ENCODE measurements at regions not wholly inside any gene's neighbourhood (a gene's known extent, or its start where the extent isn't known, plus 50 kb on each side); places are given as distances from the start of the nearest gene placed in this dataset.

DNA sequence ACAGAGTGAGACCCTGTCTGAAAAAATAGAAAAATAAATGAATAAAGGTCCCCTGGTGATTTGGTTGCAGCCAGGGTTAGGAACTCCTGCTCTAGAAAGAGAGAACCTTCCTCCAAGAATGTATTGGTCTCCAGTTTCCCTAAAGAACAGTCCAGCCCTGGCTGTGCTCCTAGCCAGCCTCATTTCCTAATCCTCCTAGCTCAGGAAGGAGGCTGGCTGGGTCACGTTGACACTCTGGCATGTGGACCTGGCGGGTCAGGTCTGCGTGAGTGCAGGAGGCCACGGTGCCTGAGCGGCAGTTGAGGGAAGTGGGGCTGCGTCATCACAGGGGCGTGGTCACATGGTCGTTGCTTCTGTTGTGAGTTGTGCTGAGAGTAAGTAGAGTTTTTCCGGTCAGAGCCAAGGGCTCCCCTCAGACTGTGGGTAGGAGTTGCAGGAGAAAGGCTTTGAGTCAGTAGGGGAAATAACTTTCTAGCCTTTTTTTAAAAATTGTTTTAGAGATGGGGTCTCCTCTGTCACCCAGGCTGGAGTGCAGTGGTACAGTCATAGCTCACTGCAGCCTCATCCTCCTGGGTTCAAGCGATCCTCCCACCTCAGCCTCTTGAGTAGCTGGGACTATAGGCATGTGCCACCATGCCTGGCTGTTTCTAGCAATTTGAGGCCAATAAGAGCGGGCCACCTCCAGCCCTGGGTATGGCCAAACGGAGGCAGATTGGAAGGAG is 194.0 kb upstream of the CIBAR2 start (continued):
- TF ChIP-seq ZNF276 (CRISPR knock-in tag; IDR thresholded peaks at IDR 0.05; ENCODE audit: low read depth) (no peak), POGZ (CRISPR knock-in tag; IDR thresholded peaks at IDR 0.05) (peak; percentile 72), ZSCAN22 (CRISPR knock-in tag; IDR thresholded peaks at IDR 0.05) (peak; percentile 71; the same call in 1 of the 2 replicates), CAMTA2 (CRISPR knock-in tag; IDR thresholded peaks at IDR 0.05; ENCODE audit: borderline replicate concordance) (no peak), IRX3 (CRISPR knock-in tag; IDR thresholded peaks at IDR 0.05; ENCODE audit: borderline replicate concordance, low read depth) (peak; percentile 86; the same call in 1 of the 2 replicates), ZFP37 (CRISPR knock-in tag; IDR thresholded peaks at IDR 0.05; ENCODE audit: borderline replicate concordance) (peak; percentile 80; the same call in 1 of the 2 replicates), ZNF256 (CRISPR knock-in tag; conservative IDR thresholded peaks at IDR 0.05) (no peak), SOX5 (CRISPR knock-in tag; IDR thresholded peaks at IDR 0.05; ENCODE audit: borderline replicate concordance) (peak; percentile 75; the same call in 1 of the 2 replicates), HMGXB4 (CRISPR knock-in tag; IDR thresholded peaks at IDR 0.05; ENCODE audit: borderline replicate concordance in 1 of 2, low read depth in 1 of 2) (peak in 1 of 2 experiments; percentile 78; a peak in 1 of 4 replicates), XBP1 (CRISPR knock-in tag; IDR thresholded peaks at IDR 0.05) (no peak), ELK4 (CRISPR knock-in tag; IDR thresholded peaks at IDR 0.05; ENCODE audit: borderline replicate concordance) (no peak), ZFP41 (CRISPR knock-in tag; IDR thresholded peaks at IDR 0.05; ENCODE audit: borderline replicate concordance) (no peak), RCOR2 (CRISPR knock-in tag; IDR thresholded peaks at IDR 0.05) (peak; percentile 67; the same call in 1 of the 2 replicates), TBX3 (IDR thresholded peaks at IDR 0.05; ENCODE audit: borderline replicate concordance) (no peak)
- TF ChIP-seq, protein P1, sequence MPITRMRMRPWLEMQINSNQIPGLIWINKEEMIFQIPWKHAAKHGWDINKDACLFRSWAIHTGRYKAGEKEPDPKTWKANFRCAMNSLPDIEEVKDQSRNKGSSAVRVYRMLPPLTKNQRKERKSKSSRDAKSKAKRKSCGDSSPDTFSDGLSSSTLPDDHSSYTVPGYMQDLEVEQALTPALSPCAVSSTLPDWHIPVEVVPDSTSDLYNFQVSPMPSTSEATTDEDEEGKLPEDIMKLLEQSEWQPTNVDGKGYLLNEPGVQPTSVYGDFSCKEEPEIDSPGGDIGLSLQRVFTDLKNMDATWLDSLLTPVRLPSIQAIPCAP (CRISPR knock-in tag; IDR thresholded peaks at IDR 0.05; ENCODE audit: low read depth) = 0 out of 2 replicates have a peak, but pooled peaks have one; percentile 56
- TF ChIP-seq, protein P2, sequence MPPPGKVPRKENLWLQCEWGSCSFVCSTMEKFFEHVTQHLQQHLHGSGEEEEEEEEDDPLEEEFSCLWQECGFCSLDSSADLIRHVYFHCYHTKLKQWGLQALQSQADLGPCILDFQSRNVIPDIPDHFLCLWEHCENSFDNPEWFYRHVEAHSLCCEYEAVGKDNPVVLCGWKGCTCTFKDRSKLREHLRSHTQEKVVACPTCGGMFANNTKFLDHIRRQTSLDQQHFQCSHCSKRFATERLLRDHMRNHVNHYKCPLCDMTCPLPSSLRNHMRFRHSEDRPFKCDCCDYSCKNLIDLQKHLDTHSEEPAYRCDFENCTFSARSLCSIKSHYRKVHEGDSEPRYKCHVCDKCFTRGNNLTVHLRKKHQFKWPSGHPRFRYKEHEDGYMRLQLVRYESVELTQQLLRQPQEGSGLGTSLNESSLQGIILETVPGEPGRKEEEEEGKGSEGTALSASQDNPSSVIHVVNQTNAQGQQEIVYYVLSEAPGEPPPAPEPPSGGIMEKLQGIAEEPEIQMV (CRISPR knock-in tag; IDR thresholded peaks at IDR 0.05; ENCODE audit: low read depth) = peak; percentile 88; the same call in 1 of the 2 replicates
- TF ChIP-seq, protein P3, sequence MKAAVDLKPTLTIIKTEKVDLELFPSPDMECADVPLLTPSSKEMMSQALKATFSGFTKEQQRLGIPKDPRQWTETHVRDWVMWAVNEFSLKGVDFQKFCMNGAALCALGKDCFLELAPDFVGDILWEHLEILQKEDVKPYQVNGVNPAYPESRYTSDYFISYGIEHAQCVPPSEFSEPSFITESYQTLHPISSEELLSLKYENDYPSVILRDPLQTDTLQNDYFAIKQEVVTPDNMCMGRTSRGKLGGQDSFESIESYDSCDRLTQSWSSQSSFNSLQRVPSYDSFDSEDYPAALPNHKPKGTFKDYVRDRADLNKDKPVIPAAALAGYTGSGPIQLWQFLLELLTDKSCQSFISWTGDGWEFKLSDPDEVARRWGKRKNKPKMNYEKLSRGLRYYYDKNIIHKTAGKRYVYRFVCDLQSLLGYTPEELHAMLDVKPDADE (CRISPR knock-in tag; IDR thresholded peaks at IDR 0.05) = no peak
- TF ChIP-seq, protein P4, sequence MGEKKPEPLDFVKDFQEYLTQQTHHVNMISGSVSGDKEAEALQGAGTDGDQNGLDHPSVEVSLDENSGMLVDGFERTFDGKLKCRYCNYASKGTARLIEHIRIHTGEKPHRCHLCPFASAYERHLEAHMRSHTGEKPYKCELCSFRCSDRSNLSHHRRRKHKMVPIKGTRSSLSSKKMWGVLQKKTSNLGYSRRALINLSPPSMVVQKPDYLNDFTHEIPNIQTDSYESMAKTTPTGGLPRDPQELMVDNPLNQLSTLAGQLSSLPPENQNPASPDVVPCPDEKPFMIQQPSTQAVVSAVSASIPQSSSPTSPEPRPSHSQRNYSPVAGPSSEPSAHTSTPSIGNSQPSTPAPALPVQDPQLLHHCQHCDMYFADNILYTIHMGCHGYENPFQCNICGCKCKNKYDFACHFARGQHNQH (CRISPR knock-in tag; IDR thresholded peaks at IDR 0.05) = peak; percentile 89
